HG03521 (cell line): ENCODE measurements at regions not wholly inside any gene's neighbourhood (a gene's known extent, or its start where the extent isn't known, plus 50 kb on each side); places are given as distances from the start of the nearest gene placed in this dataset.
"Not testable (repeated sequence)": the region's sequence is repeated elsewhere in the genome, so short reads cannot be mapped to it uniquely, and the experiment has no call there.

Source experiments
- ATAC-seq: cut with Tn5 transposase; IDR thresholded peaks from one replicate; pipeline ENCODE4 v1.9.1; 2021; ENCODE audit warnings: mild to moderate bottlenecking, moderate library complexity; ENCODE audit not compliant: unreplicated experiment

DNA sequence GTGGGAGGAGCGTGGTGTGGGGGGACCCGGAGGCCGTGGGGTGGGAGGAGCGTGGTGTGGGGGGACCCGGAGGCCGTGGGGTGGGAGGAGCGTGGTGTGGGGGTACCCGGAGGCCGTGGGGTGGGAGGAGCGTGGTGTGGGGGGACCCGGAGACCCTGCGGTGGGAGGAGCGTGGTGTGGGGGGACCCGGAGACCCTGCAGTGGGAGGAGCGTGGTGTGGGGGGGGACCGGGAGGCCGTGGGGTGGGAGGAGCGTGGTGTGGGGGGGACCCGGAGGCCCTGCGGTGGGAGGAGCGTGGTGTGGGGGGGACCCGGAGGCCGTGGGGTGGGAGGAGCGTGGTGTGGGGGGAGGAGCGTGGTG, 203.5 kb downstream of the DLL1 start:
- not testable (repeated sequence) for ATAC-seq

- ATAC-seq = no peak
Measured at GRCh38 chr6:170086639-170087420, 204.0 kb downstream of the DLL1 start.

DNA sequence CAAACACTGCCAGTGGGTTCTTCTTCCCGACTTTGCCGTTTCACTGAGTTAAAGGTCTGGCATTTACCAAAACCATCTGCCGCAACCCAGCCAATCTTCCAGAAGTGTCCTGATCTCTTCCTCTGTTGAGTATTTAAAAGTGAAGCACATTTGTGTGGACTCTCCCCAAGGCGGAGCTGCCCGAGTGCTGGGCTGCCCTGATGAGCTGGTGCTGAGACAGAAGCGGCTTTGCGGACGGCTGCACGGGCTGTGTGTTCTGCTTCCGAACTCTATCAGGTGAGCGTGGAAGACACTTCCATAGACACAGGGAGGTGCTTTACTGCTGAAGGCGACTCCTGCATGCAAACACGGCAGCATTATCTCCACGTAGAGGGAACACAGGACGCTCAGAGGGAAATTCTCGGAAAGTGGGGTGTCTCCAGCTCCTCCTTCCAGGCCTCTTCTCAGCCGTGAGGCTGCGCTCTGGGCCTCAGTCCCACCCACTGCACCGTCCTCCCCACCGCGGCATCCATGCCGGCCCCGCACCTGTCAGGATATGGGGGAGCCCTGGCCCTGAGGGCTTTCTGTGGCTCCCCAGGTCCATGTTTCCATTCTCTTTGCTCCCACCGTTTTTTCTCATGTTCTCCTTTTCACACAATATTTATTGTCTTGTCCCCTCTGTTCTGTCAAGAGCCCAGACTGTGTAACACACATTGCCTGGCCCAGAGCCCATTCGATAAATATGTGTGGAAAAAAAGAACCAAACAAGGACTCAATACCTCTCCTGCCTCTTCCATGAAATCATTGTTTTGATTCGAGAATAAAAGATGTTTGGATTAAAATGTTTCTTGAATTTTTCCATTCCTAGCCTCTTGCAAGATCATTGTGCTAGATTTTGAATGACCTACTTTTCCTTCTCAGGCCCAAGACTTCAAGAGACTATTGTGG, 205.1 kb downstream of the DLL1 start:
- no peak for ATAC-seq

GRCh38 chr6:170084166-170084730, 206.6 kb downstream of the DLL1 start:
- no peak for ATAC-seq

DNA sequence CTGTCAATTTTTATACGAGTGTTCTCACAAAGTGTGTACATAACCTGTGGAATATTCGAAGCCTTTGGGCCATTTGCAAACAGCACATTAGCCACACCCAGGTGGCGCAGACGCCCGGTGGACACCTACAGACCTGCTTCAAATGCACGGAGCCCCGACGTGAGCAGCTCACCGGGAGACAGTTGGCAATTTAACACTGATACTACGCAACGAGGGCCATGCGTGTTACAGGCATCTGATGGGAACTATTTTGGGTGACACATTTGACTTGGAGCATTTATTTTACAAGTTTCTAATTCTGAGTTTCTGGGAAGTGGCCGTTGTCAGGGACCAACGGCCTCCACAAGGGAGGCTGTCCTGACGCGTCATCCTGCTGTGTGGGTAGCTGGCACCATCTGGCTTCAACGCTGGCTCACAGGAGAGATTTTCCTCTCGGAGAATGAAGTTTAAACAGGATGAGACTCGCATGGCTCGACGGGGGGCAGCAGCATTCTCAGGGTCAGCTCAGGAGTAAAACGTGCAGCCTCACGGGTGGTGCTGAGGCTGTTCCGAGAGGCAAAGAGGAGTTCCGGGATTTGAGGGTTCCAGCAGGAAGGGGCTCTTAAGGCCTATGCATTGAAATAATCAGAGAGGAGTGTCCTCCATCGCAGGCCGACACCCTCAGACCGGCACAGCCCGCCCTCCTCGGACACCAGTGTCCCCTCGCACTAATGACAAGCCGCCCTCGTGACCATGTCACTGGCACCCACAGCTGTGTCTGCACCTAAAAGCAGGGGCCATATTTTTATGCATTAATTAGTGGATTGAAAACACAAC, 207.4 kb downstream of the DLL1 start:
- no peak for ATAC-seq

- no peak for ATAC-seq
Measured at GRCh38 chr6:170082531-170083187, 208.2 kb downstream of the DLL1 start.

- ATAC-seq = no peak
Measured at GRCh38 chr6:170082067-170082466, 208.8 kb downstream of the DLL1 start.

DNA sequence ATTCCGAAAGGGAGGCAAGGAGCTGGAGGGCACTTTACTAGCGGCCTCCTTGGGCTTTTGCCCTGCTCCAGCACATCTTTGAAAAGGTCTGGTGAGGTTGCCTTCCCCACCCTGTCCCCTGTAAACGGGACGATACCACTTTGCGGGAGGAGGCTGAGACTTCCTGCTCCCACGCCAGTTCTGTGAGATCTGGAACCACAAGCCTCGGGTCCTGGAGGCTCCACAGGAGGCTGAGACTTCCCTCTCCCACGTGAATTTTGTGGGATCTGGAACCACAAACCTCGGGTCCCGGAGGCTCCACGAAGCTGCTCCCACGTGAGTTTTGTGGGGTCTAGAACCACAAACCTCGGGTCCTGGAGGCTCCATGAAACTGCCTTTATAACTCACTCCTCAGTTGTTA, 209.3 kb downstream of the DLL1 start:
- ATAC-seq = no peak

- no peak for ATAC-seq
Measured at GRCh38 chr6:170080828-170081371, 210.0 kb downstream of the DLL1 start.

GRCh38 chr6:170080169-170080827, 210.6 kb downstream of the DLL1 start:
- ATAC-seq = no peak

DNA sequence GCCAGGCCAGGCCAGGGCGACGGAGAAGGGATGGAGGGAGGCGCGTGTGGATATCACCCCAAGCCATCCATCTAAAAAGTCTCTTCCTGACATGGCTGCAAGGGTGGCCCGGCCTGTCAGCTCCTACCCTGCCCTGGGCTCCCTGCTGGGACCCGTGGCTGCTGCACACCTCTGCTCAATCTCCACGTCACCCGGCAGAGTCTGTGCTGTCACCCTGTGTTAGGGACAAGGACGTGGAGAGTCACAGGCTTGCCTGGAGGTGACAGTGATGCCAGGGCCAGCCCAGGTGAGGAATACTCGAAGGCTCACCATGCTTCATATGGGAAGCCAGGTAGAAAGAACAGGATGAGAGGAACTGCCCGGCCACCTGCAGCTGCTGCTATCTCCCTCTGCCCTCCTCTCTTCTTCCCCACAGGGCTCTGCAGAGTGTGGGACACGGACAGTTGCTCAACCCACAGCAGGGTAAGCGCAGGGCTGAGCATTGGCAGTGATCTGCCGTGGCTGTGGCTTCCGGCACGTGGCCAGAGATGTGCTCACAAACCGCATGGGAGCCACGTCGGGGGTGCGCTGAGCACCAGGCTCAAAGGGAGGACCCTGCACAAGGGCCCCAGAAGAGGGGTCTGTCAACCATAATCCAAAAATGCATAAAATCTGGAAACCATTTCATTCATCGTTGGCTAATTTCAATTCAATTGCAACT, 214.3 kb downstream of the DLL1 start:
- no peak for ATAC-seq

- no peak for ATAC-seq
Measured at GRCh38 chr6:170075659-170076223, 215.1 kb downstream of the DLL1 start.

DNA sequence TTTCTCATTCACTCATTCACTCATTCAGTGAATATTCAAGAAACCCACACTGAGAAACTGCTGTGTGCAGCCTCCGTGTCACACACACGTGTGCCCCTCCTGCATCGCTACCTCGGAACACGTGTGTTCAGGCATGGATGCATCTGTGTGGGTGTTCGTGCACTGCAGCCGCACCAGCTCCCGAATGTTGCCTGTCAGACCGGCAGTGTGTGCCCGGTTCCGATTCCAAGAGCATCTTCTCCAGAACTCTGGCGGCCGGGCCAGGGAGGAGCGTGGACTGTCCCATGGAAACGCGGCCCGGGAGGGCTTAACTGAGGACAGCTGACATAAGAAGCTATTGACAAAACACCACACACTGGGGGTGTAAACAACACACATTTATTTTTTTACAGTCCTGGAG, 216.0 kb downstream of the DLL1 start:
- no peak for ATAC-seq

- no peak for ATAC-seq
Measured at GRCh38 chr6:170074435-170074834, 216.4 kb downstream of the DLL1 start.

DNA sequence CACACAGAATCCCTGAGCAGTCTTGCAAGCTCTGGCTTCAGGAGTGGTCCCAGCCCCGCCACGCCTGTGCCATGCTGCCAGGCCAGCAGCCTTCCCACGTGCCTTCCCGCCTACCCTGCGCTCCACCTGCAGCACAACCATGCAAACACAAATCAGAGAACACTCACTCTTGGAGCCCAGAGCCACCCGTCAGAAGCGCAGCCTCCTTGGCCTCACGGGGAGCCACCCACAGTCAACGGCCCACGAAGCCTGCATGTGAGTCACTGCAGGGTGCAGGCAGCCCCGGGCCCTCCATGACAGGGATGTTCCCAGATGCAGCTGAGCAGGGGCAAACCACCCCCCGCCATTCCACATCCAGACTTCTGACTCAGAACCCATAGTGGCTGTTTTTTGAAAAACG, 217.0 kb downstream of the DLL1 start:
- no peak for ATAC-seq

DNA sequence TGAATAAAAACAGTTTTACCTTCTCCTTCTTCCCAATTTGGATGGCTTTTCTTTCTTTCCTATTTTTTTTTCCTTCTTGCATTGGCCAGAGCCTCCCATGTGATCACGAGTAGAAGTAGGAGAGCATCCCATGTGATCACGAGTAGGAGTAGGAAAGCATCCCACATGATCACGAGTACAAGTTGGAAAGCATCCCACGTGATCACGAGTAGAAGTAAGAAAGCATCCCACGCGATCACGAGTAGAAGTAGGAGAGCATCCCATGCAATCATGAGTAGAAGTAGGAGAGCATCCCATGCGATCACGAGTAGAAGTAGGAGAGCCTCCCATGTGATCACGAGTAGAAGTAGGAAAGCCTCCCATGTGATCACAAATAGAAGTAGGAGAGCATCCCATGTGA, 218.6 kb downstream of the DLL1 start:
- no peak for ATAC-seq

DNA sequence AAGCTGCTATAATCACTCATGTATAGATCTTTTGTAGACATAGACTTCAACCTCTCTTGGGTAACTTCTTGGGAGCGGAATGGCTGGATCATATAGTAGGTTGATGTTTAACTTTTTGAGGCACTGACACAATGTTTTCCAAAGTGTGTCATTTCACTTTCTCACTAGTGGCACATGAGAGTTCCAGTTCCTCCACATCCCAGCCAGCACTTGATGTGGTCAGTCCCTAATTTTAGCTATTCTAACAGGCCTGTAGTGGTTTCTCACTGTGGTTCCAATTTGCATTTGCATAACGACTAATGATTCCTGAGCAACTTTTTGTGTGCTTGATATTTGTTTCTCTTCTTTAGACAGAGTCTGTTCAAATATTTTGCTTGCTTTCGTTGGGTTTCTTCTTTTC, 221.3 kb downstream of the DLL1 start:
- ATAC-seq = no peak

DNA sequence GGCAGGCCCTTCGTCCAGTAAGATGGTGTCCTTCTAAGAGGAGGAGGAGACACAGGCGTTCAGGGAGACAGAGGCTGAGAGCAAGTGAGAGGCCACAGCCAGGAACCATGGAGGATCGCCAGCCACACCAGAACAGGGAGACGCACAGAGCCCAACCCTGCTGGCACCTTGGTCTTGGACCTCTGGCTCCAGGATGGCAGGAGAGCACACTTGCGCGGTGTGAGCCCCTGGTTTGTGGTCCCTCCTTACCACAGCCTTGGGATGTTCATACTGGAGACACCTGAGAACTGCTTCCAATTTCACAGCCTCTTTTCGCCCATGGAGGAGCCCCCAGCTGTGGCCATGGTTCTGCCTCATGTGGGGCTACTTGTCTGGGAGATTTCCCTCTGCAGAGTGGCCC, 222.4 kb downstream of the DLL1 start:
- no peak for ATAC-seq

GRCh38 chr6:170067923-170068360, 222.9 kb downstream of the DLL1 start:
- no peak for ATAC-seq
